Spleen (tissue), 11 donors: ENCODE measurements at regions not wholly inside any gene's neighbourhood (a gene's known extent, or its start where the extent isn't known, plus 50 kb on each side); places are given as distances from the start of the nearest gene placed in this dataset.

Experiments
- DNase-seq: peaks from one replicate; pipeline ENCODE4 v3.0.0-alpha.2; 2020
- H3K27ac ChIP-seq, 8 donors: fragments of 200-600 bp; sonication (generic) in 7 of 8; 1 replicate in 4 of 8; 2 replicates in 4 of 8; pipeline versions ENCODE4 v1.5.0 to v1.8.0; 2016 to 2021; ENCODE audit warnings: inconsistent platforms in 4 of 8, mild to moderate bottlenecking in 4 of 8, moderate library complexity in 1 of 8
- H3K27me3 ChIP-seq, 7 donors: fragments of 200-600 bp; sonication (generic) in 6 of 7; replicated peaks in 1 of 7; 1 replicate in 4 of 7; 2 replicates in 3 of 7; pipeline versions ENCODE4 v1.5.0 to v1.8.0; 2016 to 2021; ENCODE audit warnings: inconsistent platforms in 3 of 7, mild to moderate bottlenecking in 1 of 7
- H3K36me3 ChIP-seq, 6 donors: fragments of 200-600 bp; sonication (generic) in 5 of 6; 1 replicate in 4 of 6; 2 replicates in 2 of 6; pipeline versions ENCODE4 v1.5.0 to v1.8.0; 2016 to 2021; ENCODE audit warnings: inconsistent platforms in 2 of 6
- H3K4me1 ChIP-seq, 6 donors: fragments of 200-600 bp; sonication (generic) in 5 of 6; 1 replicate in 3 of 6; 2 replicates in 3 of 6; pipeline versions ENCODE4 v1.5.0 to v1.8.0; 2016 to 2021; ENCODE audit warnings: inconsistent platforms in 3 of 6
- H3K4me3 ChIP-seq, 8 donors: fragments of 200-600 bp; sonication (generic) in 7 of 8; 1 replicate in 4 of 8; 2 replicates in 4 of 8; pipeline versions ENCODE4 v1.5.0 to v1.8.0; 2016 to 2021; ENCODE audit warnings: inconsistent platforms in 4 of 8, mild to moderate bottlenecking in 4 of 8, moderate library complexity in 2 of 8
- H3K9me3 ChIP-seq, 8 donors: fragments of 200-600 bp; sonication (generic) in 7 of 8; 1 replicate in 4 of 8; 2 replicates in 4 of 8; pipeline versions ENCODE4 v1.5.0 to v1.8.0; 2016 to 2021; ENCODE audit warnings: inconsistent platforms in 4 of 8
- POLR2A ChIP-seq, 3 donors: fragments of 450-650 bp; IDR thresholded peaks; one replicate each; pipeline ENCODE4 v1.5.1; 2017; ENCODE audit warnings: antibody characterized with exemption in 3 of 3, mild to moderate bottlenecking in 1 of 3
- POLR2AphosphoS5 ChIP-seq, 3 donors: sonication (generic); formaldehyde crosslinking; IDR thresholded peaks; one replicate each; pipeline ENCODE4 v1.5.1; 2017; ENCODE audit warnings: antibody characterized with exemption in 3 of 3
- WGBS, 5 donors: extraction: QIAGEN DNeasy Blood & Tissue Kit in 3 of 5; methylation state at CpG; one replicate each; pipeline versions ENCODE4 v1.1.5 to v1.1.7; 2013 to 2018; 5-methylcytosine and 5-hydroxymethylcytosine counted together
- intact Hi-C: fragments of 100-400 bp; cut with DNase I; formaldehyde crosslinking; loops from one replicate; pipeline ENCODE4 v1.15.0; 2023; ENCODE audit warnings: low total_unique reads
- TF ChIP-seq, protein P1 (sequence below), 11 experiments: fragments of 200-600 bp in 7 of 11; fragments of 450-650 bp in 4 of 11; sonication (generic) in 4 of 11; IDR thresholded peaks in 8 of 11; conservative IDR thresholded peaks in 3 of 11; 1 replicate in 7 of 11; 2 replicates in 4 of 11; pipeline versions ENCODE4 v1.4.0 to v1.8.0; 2016 to 2021; ENCODE audit warnings: antibody characterized with exemption in 11 of 11, inconsistent platforms in 4 of 11, mild to moderate bottlenecking in 1 of 11
- donor health status: healthy with polysubstance abuse.
- donor health status: DM: no; HTN: no; CAD: no; lungs with moderate emphysema.
- donor health status: DM: no; HTN: no; CAD: no.
- donor health status: Bipolar disorder and iron deficiency.
- donor health status: healthy.
- donor health status: DM: no; HTN: no; CAD: no.
- donor health status: DM: yes; HTN: yes; CAD: no.

DNA sequence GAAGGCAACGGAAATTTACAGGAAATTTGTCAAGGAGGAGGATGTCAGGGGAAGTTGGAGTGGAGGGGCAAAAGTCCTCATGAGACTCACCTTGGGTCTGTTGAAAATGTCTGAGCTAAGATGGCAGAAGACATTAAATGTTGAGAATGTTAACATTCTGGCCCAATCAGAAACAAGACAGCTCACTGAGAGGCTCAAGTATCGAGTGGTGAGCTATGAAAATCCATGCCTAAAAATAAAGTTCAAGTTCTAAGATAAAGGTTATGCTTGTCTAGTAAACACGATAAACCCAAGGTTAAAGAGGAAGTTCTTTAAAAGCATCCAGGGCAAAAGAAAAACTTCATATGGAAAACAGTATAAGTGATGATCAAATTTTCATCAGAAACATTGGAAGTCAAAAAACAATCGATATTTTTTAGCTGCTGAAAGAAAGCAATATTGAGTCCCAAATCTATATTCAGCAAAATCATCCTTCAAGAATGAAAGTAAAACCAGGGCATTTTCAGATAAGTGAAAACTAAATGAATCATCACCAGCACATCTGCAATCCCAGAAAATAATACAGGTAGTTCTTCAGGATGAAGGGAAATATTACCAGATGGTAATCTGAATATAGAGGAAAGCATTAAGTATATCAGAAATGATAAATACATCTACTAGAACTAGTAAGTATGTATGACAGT lies 462.4 kb downstream of the TLL1 start:
- no peak overlapping the region for H3K27ac ChIP-seq
- H3K9me3 ChIP-seq, result peaks cover 0 to 6% (median 0%) of the 10 kb centered on the region in 8 donors
- H3K4me3 ChIP-seq, result no peak overlapping the region
- no peak for DNase-seq
- intact Hi-C loops, result no loop called here
- H3K36me3 ChIP-seq, result no peaks in the 10 kb centered on the region
- no peaks in the 10 kb centered on the region for H3K27me3 ChIP-seq
- TF ChIP-seq POLR2AphosphoS5 (IDR thresholded peaks at IDR 0.05), result no peak
- no peak for TF ChIP-seq POLR2A (IDR thresholded peaks at IDR 0.05)
- TF ChIP-seq, protein P1, sequence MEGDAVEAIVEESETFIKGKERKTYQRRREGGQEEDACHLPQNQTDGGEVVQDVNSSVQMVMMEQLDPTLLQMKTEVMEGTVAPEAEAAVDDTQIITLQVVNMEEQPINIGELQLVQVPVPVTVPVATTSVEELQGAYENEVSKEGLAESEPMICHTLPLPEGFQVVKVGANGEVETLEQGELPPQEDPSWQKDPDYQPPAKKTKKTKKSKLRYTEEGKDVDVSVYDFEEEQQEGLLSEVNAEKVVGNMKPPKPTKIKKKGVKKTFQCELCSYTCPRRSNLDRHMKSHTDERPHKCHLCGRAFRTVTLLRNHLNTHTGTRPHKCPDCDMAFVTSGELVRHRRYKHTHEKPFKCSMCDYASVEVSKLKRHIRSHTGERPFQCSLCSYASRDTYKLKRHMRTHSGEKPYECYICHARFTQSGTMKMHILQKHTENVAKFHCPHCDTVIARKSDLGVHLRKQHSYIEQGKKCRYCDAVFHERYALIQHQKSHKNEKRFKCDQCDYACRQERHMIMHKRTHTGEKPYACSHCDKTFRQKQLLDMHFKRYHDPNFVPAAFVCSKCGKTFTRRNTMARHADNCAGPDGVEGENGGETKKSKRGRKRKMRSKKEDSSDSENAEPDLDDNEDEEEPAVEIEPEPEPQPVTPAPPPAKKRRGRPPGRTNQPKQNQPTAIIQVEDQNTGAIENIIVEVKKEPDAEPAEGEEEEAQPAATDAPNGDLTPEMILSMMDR (IDR thresholded peaks at IDR 0.05 in 8 of 11, conservative IDR thresholded peaks at IDR 0.05 in 3 of 11), result no peak
- H3K4me1 ChIP-seq, result no peaks in the 10 kb centered on the region
- 34 to 47% (median 40%) methylated on average over 4 of the region's 4 CpGs for WGBS, 5 donors

DNA sequence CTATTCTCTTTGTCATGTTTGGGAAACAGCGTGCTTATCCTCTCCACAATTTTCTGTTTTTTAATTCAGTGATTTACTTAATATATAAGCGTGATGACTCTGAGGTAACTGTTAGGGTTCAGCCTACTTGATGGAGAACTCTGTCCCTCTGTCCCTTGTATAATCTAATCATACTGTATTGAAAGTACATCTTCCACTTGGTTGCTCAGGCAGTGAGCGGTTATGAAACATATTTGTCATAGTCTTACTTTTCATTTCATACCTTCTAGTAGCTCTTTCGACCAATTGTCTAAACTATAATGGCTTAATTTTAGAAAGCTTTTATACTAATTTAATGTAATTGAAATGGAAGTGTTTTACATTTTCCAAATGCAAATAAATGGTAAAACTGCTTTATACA lies 469.0 kb downstream of the TLL1 start:
- WGBS, 5 donors, result 85 to 94% (median 90%) methylated on average over 4 of the region's 4 CpGs
- Histone ChIP-seq H3K27ac (no peak overlapping the region), H3K4me1 (no peaks in the 10 kb centered on the region), H3K4me3 (no peak overlapping the region), H3K27me3 (no peaks in the 10 kb centered on the region), H3K36me3 (no peaks in the 10 kb centered on the region), H3K9me3 (no peaks in the 10 kb centered on the region)
- TF ChIP-seq POLR2AphosphoS5 (IDR thresholded peaks at IDR 0.05) (no peak), POLR2A (IDR thresholded peaks at IDR 0.05) (no peak)
- TF ChIP-seq, protein P1 (IDR thresholded peaks at IDR 0.05 in 8 of 11, conservative IDR thresholded peaks at IDR 0.05 in 3 of 11), result no peak
- intact Hi-C loops, result no loop called here
- no peak for DNase-seq

DNA sequence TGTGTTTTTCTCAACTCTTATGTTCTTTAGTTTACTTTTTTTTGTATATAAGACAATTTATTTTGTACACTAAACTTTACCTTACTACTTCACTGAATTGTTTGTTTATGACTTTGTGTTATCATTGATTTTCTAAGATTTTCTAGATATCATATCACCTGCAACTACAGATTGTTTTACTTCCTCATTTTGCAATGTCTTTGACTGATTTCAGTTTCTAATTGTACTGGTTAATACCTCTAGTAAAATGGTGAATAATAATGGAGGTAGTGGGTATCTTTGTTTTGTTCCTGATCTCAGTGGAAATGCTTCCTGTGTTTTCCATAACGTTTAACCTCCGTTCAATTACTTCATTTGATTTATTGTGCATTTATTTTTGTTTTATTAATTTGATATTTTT lies 490.2 kb downstream of the TLL1 start:
- no peak for DNase-seq
- Histone ChIP-seq H3K27me3 (no peaks in the 10 kb centered on the region), H3K9me3 (peaks cover 0 to 13% (median 7%) of the 10 kb centered on the region in 8 donors), H3K4me3 (no peak overlapping the region), H3K4me1 (no peaks in the 10 kb centered on the region), H3K36me3 (no peaks in the 10 kb centered on the region), H3K27ac (no peak overlapping the region)
- WGBS, 5 donors, result 43 to 53% (median 46%) methylated on average over 2 of the region's 2 CpGs
- intact Hi-C loops, result no loop called here
- TF ChIP-seq, protein P1 (IDR thresholded peaks at IDR 0.05 in 8 of 11, conservative IDR thresholded peaks at IDR 0.05 in 3 of 11), result no peak

GRCh38 chr4:166366012-166366411 lies 493.0 kb downstream of the TLL1 start:
- TF ChIP-seq, protein P1 (IDR thresholded peaks at IDR 0.05 in 8 of 11, conservative IDR thresholded peaks at IDR 0.05 in 3 of 11), result no peak
- TF ChIP-seq POLR2A (IDR thresholded peaks at IDR 0.05) (no peak), POLR2AphosphoS5 (IDR thresholded peaks at IDR 0.05) (no peak)
- no peaks in the 10 kb centered on the region for H3K4me1 ChIP-seq
- no peaks in the 10 kb centered on the region for H3K27me3 ChIP-seq
- H3K36me3 ChIP-seq, result no peaks in the 10 kb centered on the region
- H3K4me3 ChIP-seq, result no peak overlapping the region
- intact Hi-C loops, result no loop called here
- WGBS, 5 donors, result 87 to 91% (median 88%) methylated on average over 3 of the region's 3 CpGs
- H3K27ac ChIP-seq, result no peak overlapping the region
- no peak for DNase-seq
- peaks cover 0 to 32% (median 21%) of the 10 kb centered on the region in 8 donors for H3K9me3 ChIP-seq
